GM12878 (cell line): ENCODE measurements at regions not wholly inside any gene's neighbourhood (a gene's known extent, or its start where the extent isn't known, plus 50 kb on each side); places are given as distances from the start of the nearest gene placed in this dataset.

ENCODE experiments used
- ATAC-seq: fragments of 200-7000 bp; cut with Tn5 transposase; 3 replicates; pipeline ENCODE4 v1.9.1; 2020; ENCODE audit warnings: mild to moderate bottlenecking, moderate library complexity
- BruUV-seq: library from RNA; stranded (reverse); fragments of 400-500 nt; replicated peaks from 2 replicates; lab custom pipeline; 2021; lab: Mats Ljungman, UMichigan
- CTCF ChIA-PET: fragments of 300-600 bp; sonication (Branson Sonifier 250); formaldehyde crosslinking; extraction: SDS; loops from one replicate; lab custom pipeline; 2021; ENCODE audit warnings: inconsistent platforms; lab: Yijun Ruan, JAX
- POLR2A ChIA-PET: fragments of 350-600 bp; formaldehyde crosslinking; extraction: SDS; loops from one replicate; lab custom pipeline; 2021; ENCODE audit warnings: inconsistent platforms; lab: Charles Lee
- RAD21 ChIA-PET: fragments of 300-600 bp; sonication (Branson Sonifier 250); formaldehyde crosslinking; loops from one replicate; lab custom pipeline; 2023; ENCODE audit warnings: antibody characterized with exemption; ENCODE audit not compliant: unreplicated experiment; lab: Charles Lee
- SMC1A ChIA-PET: fragments of 300-600 bp; sonication (Branson Sonifier 250); formaldehyde crosslinking; loops from one replicate; lab custom pipeline; 2023; ENCODE audit not compliant: unreplicated experiment, uncharacterized antibody; lab: Charles Lee
- DNase-seq: peaks from one replicate; pipeline ENCODE4 v3.0.0-alpha.2; 2011; ENCODE audit warnings: low read depth, low spot score
- FAIRE-seq: peaks from 3 replicates; lab custom pipeline; 2011; peaks lifted over from hg19 to GRCh38; lab: Jason Lieb, UNC
- H2AFZ ChIP-seq: 2 replicates; pipeline ENCODE4 v1.6.0; 2011; ENCODE audit warnings: low read depth, low read length, control low read depth; ENCODE audit not compliant: control insufficient read depth
- H3K27ac ChIP-seq: 2 replicates; pipeline ENCODE4 v1.5.1; 2011; ENCODE audit warnings: control low read depth; ENCODE audit not compliant: control insufficient read depth, insufficient read depth
- H3K27me3 ChIP-seq, 2 experiments: replicated peaks in 1 of 2; 2 replicates each; pipeline versions ENCODE4 v1.6.0 to v1.6.1; 2011; ENCODE audit warnings: low read length in 1 of 2; ENCODE audit not compliant: control insufficient read depth in 2 of 2, insufficient read depth in 2 of 2
- H3K36me3 ChIP-seq, 2 experiments: 2 replicates each; pipeline ENCODE4 v1.5.1; 2011; ENCODE audit warnings: low read length in 1 of 2; ENCODE audit not compliant: control insufficient read depth in 2 of 2, insufficient read depth in 2 of 2
- H3K4me1 ChIP-seq: 2 replicates; pipeline ENCODE4 v1.6.1; 2011; ENCODE audit warnings: mild to moderate bottlenecking, low read length, moderate library complexity, mixed read lengths; ENCODE audit not compliant: control insufficient read depth, insufficient read depth
- H3K4me2 ChIP-seq: 2 replicates; pipeline ENCODE4 v1.6.0; 2011; ENCODE audit warnings: control low read depth; ENCODE audit not compliant: control insufficient read depth, insufficient read depth
- H3K4me3 ChIP-seq: fragments of 200-600 bp; sonication (generic); 2 replicates; pipeline ENCODE4 v1.5.1; 2016
- H3K79me2 ChIP-seq: 2 replicates; pipeline ENCODE4 v1.6.0; 2011; ENCODE audit warnings: low read length; ENCODE audit not compliant: control insufficient read depth, insufficient read depth
- H3K9ac ChIP-seq: 2 replicates; pipeline ENCODE4 v1.8.0; 2011; ENCODE audit warnings: low read length, control low read depth, mixed read lengths; ENCODE audit not compliant: control insufficient read depth, insufficient read depth
- H3K9me3 ChIP-seq: replicated peaks from 3 replicates; pipeline ENCODE4 v1.5.1; 2011; ENCODE audit warnings: mild to moderate bottlenecking, low read length; ENCODE audit not compliant: control insufficient read depth, insufficient read depth
- H4K20me1 ChIP-seq: 2 replicates; pipeline ENCODE4 v1.6.0; 2011; ENCODE audit not compliant: control insufficient read depth, insufficient read depth
- CBX3 ChIP-seq: fragments of 200-600 bp; sonication (generic); IDR thresholded peaks from 2 replicates; pipeline ENCODE4 v1.6.1; 2016; ENCODE audit warnings: low read depth, borderline replicate concordance
- CREM ChIP-seq: IDR thresholded peaks from 2 replicates; pipeline ENCODE4 v1.6.1; 2014; ENCODE audit warnings: antibody characterized with exemption, low read depth
- ESRRA ChIP-seq: IDR thresholded peaks from 2 replicates; pipeline ENCODE4 v1.6.1; 2012; ENCODE audit warnings: mild to moderate bottlenecking, low read length, improper control_type of control experiment
- LARP7 ChIP-seq: fragments of 450-650 bp; IDR thresholded peaks from 2 replicates; pipeline ENCODE4 v1.6.1; 2017; ENCODE audit warnings: mild to moderate bottlenecking
- MYB ChIP-seq: fragments of 150-350 bp; IDR thresholded peaks from 2 replicates; pipeline ENCODE4 v1.6.1; 2014; ENCODE audit warnings: mild to moderate bottlenecking, low read depth, low read length, borderline replicate concordance
- NFIC ChIP-seq: IDR thresholded peaks from 2 replicates; pipeline ENCODE4 v1.6.1; 2012; ENCODE audit warnings: low read depth, mild to moderate bottlenecking, inconsistent platforms, low read length, moderate library complexity
- NFYB ChIP-seq: IDR thresholded peaks from 2 replicates; pipeline ENCODE4 v1.6.1; 2011; ENCODE audit warnings: low read depth, mild to moderate bottlenecking, low read length, improper control_type of control experiment, moderate library complexity; ENCODE audit not compliant: insufficient read depth
- RAD21 ChIP-seq: IDR thresholded peaks from 2 replicates; pipeline ENCODE4 v1.6.1; 2011; ENCODE audit warnings: mild to moderate bottlenecking, low read depth, low read length, moderate library complexity; ENCODE audit not compliant: insufficient read depth
- RB1 ChIP-seq: fragments of 450-650 bp; formaldehyde crosslinking; IDR thresholded peaks from 2 replicates; pipeline ENCODE4 v1.6.1; 2017; ENCODE audit warnings: mild to moderate bottlenecking, borderline replicate concordance
- RFX5 ChIP-seq: IDR thresholded peaks from 2 replicates; pipeline ENCODE4 v1.6.1; 2011; ENCODE audit warnings: low read depth, low read length, improper control_type of control experiment
- SIN3A ChIP-seq: IDR thresholded peaks from 2 replicates; pipeline ENCODE4 v1.6.1; 2012; ENCODE audit warnings: low read depth, low read length, improper control_type of control experiment
- SMAD1 ChIP-seq: fragments of 450-650 bp; IDR thresholded peaks from 2 replicates; pipeline ENCODE4 v1.6.1; 2018; ENCODE audit warnings: mild to moderate bottlenecking, low read depth; ENCODE audit not compliant: partially characterized antibody
- SMARCA5 ChIP-seq: fragments of 450-650 bp; IDR thresholded peaks from 2 replicates; pipeline ENCODE4 v1.6.1; 2017; ENCODE audit warnings: mild to moderate bottlenecking
- SREBF1 ChIP-seq: IDR thresholded peaks from 2 replicates; pipeline ENCODE4 v1.6.1; 2012; ENCODE audit warnings: mild to moderate bottlenecking, low read length
- TARDBP ChIP-seq: IDR thresholded peaks from 2 replicates; pipeline ENCODE4 v1.6.1; 2016; ENCODE audit warnings: borderline replicate concordance
- ZBED1 ChIP-seq: IDR thresholded peaks from 2 replicates; pipeline ENCODE4 v1.6.1; 2016; ENCODE audit warnings: borderline replicate concordance
- ZBTB11 ChIP-seq: fragments of 450-650 bp; formaldehyde crosslinking; IDR thresholded peaks from 2 replicates; pipeline ENCODE4 v1.5.0; 2022; ENCODE audit warnings: mild to moderate bottlenecking, missing genetic modification characterization
- ZNF217 ChIP-seq: fragments of 450-650 bp; IDR thresholded peaks from 2 replicates; pipeline ENCODE4 v1.6.1; 2017; ENCODE audit warnings: antibody characterized with exemption, mild to moderate bottlenecking
- WGBS: methylation state at CpG from one replicate; pipeline ENCODE4 v1.1.6; 2016; ENCODE audit warnings: low lambda C conversion rate; ENCODE audit not compliant: insufficient replicate concordance, insufficient coverage; ENCODE audit errors: missing lambda C conversion rate; 5-methylcytosine and 5-hydroxymethylcytosine counted together
- in situ Hi-C: fragments of 300-500 bp; cut with MboI; formaldehyde crosslinking; loops from 9 replicates; pipeline ENCODE4 v1.14.3; 2018; ENCODE audit warnings: mixed read lengths
- intact Hi-C: fragments of 100-400 bp; cut with micrococcal nuclease; formaldehyde crosslinking; loops from one replicate; pipeline ENCODE4 v1.14.2; 2022; ENCODE audit not compliant: unreplicated experiment

GRCh38 chr21:32915099-32915498 is 110.6 kb upstream of the OLIG2 start:
- no peak for ATAC-seq
- ChIA-PET CTCF (interaction anchor here (1.0 kb wide), 1 partner anchor 212 kb away, joined by 4 read pairs; no protein-coding TSS in a partner anchor), RAD21 (interaction anchor here (0.6 kb wide), 1 partner anchor 211 kb away, joined by 3 read pairs; no protein-coding TSS in a partner anchor), POLR2A (no interaction called here)
- Histone ChIP-seq H3K27me3 (no peaks in the 10 kb centered on the region), H3K27ac (no peak overlapping the region), H3K9ac (no peak overlapping the region), H3K4me1 (no peaks in the 10 kb centered on the region), H3K79me2 (no peaks in the 10 kb centered on the region), H4K20me1 (no peaks in the 10 kb centered on the region), H2AFZ (peak overlapping the region; percentile 57), H3K9me3 (no peaks in the 10 kb centered on the region; the same call in 2 of the 3 replicates), H3K4me2 (no peak overlapping the region)
- DNase-seq, result no peak
- 100% methylated on average over 1 of the region's 1 CpG for WGBS
- no peak for FAIRE-seq
- in situ Hi-C loops, result no loop called here
- intact Hi-C loops, result no loop called here
- BruUV-seq, result no TSS peak
- TF ChIP-seq SIN3A (no peak), RAD21 (no peak), LARP7 (no peak), SMAD1 (no peak), SMARCA5 (no peak)
- TF ChIP-seq, all 136 proteins: peak for 0
- no peaks in the 10 kb centered on the region for H3K36me3 ChIP-seq
- SMC1A ChIA-PET, result interaction anchor here (1.0 kb wide), 1 partner anchor 46 kb away, joined by 3 read pairs; no protein-coding TSS in a partner anchor
- no peak overlapping the region for H3K4me3 ChIP-seq

DNA sequence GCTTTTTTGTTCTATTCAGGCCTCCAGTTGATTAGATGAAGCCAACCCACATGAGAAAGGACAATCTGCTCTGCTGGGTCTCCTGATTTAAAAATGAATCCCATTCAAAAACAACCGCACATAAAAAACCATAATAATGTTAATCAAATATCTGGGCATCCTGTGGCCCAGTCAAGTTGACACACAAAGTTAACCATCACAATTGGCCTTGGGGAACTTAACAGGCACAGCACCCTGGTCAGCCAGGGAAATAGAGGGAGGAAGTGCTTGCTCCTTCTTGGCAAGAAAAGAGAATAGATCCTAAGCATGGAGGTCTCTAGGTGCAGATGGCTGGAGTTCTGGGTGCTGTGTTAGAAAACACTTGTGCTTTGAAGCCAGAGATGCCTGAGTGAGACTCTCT is 109.6 kb upstream of the OLIG2 start:
- 100% methylated on average over 1 of the region's 1 CpG for WGBS
- CTCF ChIA-PET, result interaction anchor here (1.0 to 1.5 kb wide), 4 partner anchors 10 to 211 kb away, joined by 3 to 4 read pairs (median 3); no protein-coding TSS in a partner anchor
- RAD21 ChIA-PET, result interaction anchor here (0.6 kb wide), 1 partner anchor 210 kb away, joined by 3 read pairs; no protein-coding TSS in a partner anchor
- no TSS peak for BruUV-seq
- POLR2A ChIA-PET, result no interaction called here
- FAIRE-seq (no peak), DNase-seq (no peak), ATAC-seq (no peak)
- H3K9ac ChIP-seq, result no peak overlapping the region
- no peaks in the 10 kb centered on the region for H3K36me3 ChIP-seq
- no peak overlapping the region for H2AFZ ChIP-seq
- no peaks in the 10 kb centered on the region for H3K27me3 ChIP-seq
- no peaks in the 10 kb centered on the region; the same call in 2 of the 3 replicates for H3K9me3 ChIP-seq
- no peak overlapping the region for H3K27ac ChIP-seq
- no peaks in the 10 kb centered on the region for H3K4me1 ChIP-seq
- intact Hi-C loops, result no loop called here
- in situ Hi-C loops, result no loop called here
- H3K79me2 ChIP-seq, result no peaks in the 10 kb centered on the region
- SMC1A ChIA-PET, result no interaction called here
- no peaks in the 10 kb centered on the region for H4K20me1 ChIP-seq
- H3K4me2 ChIP-seq, result no peak overlapping the region
- H3K4me3 ChIP-seq, result no peak overlapping the region
- no peak for TF ChIP-seq ZBED1
- no peak for TF ChIP-seq NFIC
- TF ChIP-seq CREM, result no peak
- TF ChIP-seq SREBF1, result no peak
- TF ChIP-seq MYB, result no peak
- no peak for TF ChIP-seq RB1
- no peak for TF ChIP-seq ZNF217
- no peak for TF ChIP-seq ZBTB11 (CRISPR knock-in tag)
- TF ChIP-seq RAD21, result no peak
- no peak for TF ChIP-seq NFYB
- no peak for TF ChIP-seq TARDBP
- TF ChIP-seq ESRRA, result no peak
- no peak for TF ChIP-seq RFX5
- no peak for TF ChIP-seq CBX3
